GM10847 (cell line): ENCODE measurements at regions not wholly inside any gene's neighbourhood (a gene's known extent, or its start where the extent isn't known, plus 50 kb on each side); places are given as distances from the start of the nearest gene placed in this dataset.

Source experiments
- POLR2A ChIP-seq: IDR thresholded peaks from 2 replicates; pipeline ENCODE4 v1.6.1; 2011; ENCODE audit not compliant: insufficient read length; ENCODE audit errors: extremely low read depth

- no peak for TF ChIP-seq POLR2A
Measured at GRCh38 chr16:72728516-72728915, 319.4 kb downstream of the ZFHX3 start.

- no peak for TF ChIP-seq POLR2A
Measured at GRCh38 chr16:72727565-72727964, 320.4 kb downstream of the ZFHX3 start.

- no peak for TF ChIP-seq POLR2A
Measured at GRCh38 chr16:72725643-72726042, 322.3 kb downstream of the ZFHX3 start.

- no peak for TF ChIP-seq POLR2A
Measured at GRCh38 chr16:72723781-72724180, 324.1 kb downstream of the ZFHX3 start.

- no peak for TF ChIP-seq POLR2A
Measured at GRCh38 chr16:72722552-72722951, 325.4 kb downstream of the ZFHX3 start.

GRCh38 chr16:72721981-72722380 is 325.9 kb downstream of the ZFHX3 start:
- TF ChIP-seq POLR2A: no peak

GRCh38 chr16:72715267-72715666 is 332.7 kb downstream of the ZFHX3 start:
- TF ChIP-seq POLR2A: no peak

GRCh38 chr16:72711823-72712222 is 336.1 kb downstream of the ZFHX3 start:
- TF ChIP-seq POLR2A: no peak

GRCh38 chr16:72705801-72706200 is 342.1 kb downstream of the ZFHX3 start:
- TF ChIP-seq POLR2A: no peak

GRCh38 chr16:72704746-72705372 is 343.1 kb downstream of the ZFHX3 start:
- TF ChIP-seq POLR2A: no peak

GRCh38 chr16:72689851-72690250 is 358.1 kb downstream of the ZFHX3 start:
- no peak for TF ChIP-seq POLR2A

- no peak for TF ChIP-seq POLR2A
Measured at GRCh38 chr16:72680732-72681131, 367.2 kb downstream of the ZFHX3 start.

GRCh38 chr16:72679856-72680255 is 368.1 kb downstream of the ZFHX3 start:
- TF ChIP-seq POLR2A: no peak

- no peak for TF ChIP-seq POLR2A
Measured at GRCh38 chr16:72677662-72678447, 370.1 kb downstream of the ZFHX3 start.

- no peak for TF ChIP-seq POLR2A
Measured at GRCh38 chr16:72673118-72673517, 374.8 kb downstream of the ZFHX3 start.

GRCh38 chr16:72666267-72666666 is 381.7 kb downstream of the ZFHX3 start:
- no peak for TF ChIP-seq POLR2A

GRCh38 chr16:72665701-72666100 is 382.2 kb downstream of the ZFHX3 start:
- no peak for TF ChIP-seq POLR2A
